OCI-LY3 (cell line): ENCODE measurements at regions not wholly inside any gene's neighbourhood (a gene's known extent, or its start where the extent isn't known, plus 50 kb on each side); places are given as distances from the start of the nearest gene placed in this dataset.

Source experiments
- H2AFZ ChIP-seq: fragments of 200-600, 300-600 bp; shearing (Covaris generic); 2 replicates; pipeline ENCODE4 v1.6.0; 2014; ENCODE audit warnings: antibody characterized with exemption, low read depth, low read length
- H3K27ac ChIP-seq: fragments of 200-600, 300-600 bp; sonication (generic); 2 replicates; pipeline ENCODE4 v1.5.1; 2014; ENCODE audit warnings: mild to moderate bottlenecking, low read length, moderate library complexity, mixed read lengths
- H3K27me3 ChIP-seq: fragments of 200-600, 300-600 bp; sonication (generic); 2 replicates; pipeline ENCODE4 v1.6.1; 2014; ENCODE audit warnings: low read depth, low read length, mixed read lengths
- H3K36me3 ChIP-seq: fragments of 200-600, 300-600 bp; sonication (generic); replicated peaks from 2 replicates; pipeline ENCODE3; 2014; ENCODE audit warnings: low read depth, low read length, mixed read lengths
- H3K4me1 ChIP-seq: fragments of 300-600, 200-600 bp; sonication (generic); 2 replicates; pipeline ENCODE4 v1.6.1; 2014; ENCODE audit warnings: low read length, mixed read lengths
- H3K4me2 ChIP-seq: fragments of 200-600, 300-600 bp; sonication (generic); 2 replicates; pipeline ENCODE4 v1.6.1; 2014; ENCODE audit warnings: low read length, mixed read lengths
- H3K4me3 ChIP-seq: fragments of 300-600, 200-600 bp; sonication (generic); 2 replicates; pipeline ENCODE4 v1.5.1; 2014; ENCODE audit warnings: antibody characterized with exemption, mild to moderate bottlenecking, low read length, moderate library complexity
- H3K79me2 ChIP-seq: fragments of 300-600, 200-600 bp; shearing (Covaris generic); 2 replicates; pipeline ENCODE4 v1.6.1; 2014; ENCODE audit warnings: mild to moderate bottlenecking, low read length, mixed read lengths
- H3K9ac ChIP-seq: fragments of 300-600, 200-600 bp; shearing (Covaris generic); 2 replicates; pipeline ENCODE4 v1.6.0; 2014; ENCODE audit warnings: mild to moderate bottlenecking, low read length, moderate library complexity
- H3K9me3 ChIP-seq: fragments of 200-600, 300-600 bp; shearing (Covaris generic); 2 replicates; pipeline ENCODE4 v1.6.1; 2014; ENCODE audit warnings: low read length, mixed read lengths; ENCODE audit not compliant: insufficient read depth
- H4K20me1 ChIP-seq: fragments of 200-600, 300-600 bp; sonication (generic); 2 replicates; pipeline ENCODE4 v1.6.1; 2016; ENCODE audit warnings: low read length, mixed read lengths; ENCODE audit not compliant: insufficient read depth
- CTCF ChIP-seq: fragments of 200-600, 300-600 bp; sonication (generic); IDR thresholded peaks from 2 replicates; pipeline ENCODE4 v1.5.1; 2014; ENCODE audit warnings: antibody characterized with exemption, low read length, low read depth
- EZH2phosphoT487 ChIP-seq: fragments of 200-600 bp; shearing (Covaris generic); IDR thresholded peaks from 2 replicates; pipeline ENCODE4 v1.6.1; 2018; ENCODE audit warnings: antibody characterized with exemption, mixed run types, low read depth

DNA sequence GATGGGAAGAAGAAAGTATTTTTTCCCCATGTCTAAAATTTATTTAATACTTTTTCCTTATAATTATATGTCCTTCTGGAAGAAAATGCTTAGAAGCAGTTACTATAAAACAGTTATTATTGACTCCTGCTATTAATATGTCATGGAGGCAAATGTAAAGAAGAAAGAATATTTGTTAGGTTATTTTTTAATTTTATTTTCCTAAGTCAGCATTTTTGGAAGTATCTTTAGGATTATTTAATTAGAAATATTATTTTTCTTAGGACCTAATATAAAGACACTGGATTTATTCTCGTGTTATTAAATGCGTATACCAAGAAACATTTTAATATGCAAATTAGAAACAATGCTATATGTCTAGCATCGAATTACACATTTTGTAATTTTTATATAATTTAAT lies 687.7 kb downstream of the TRAM1L1 start:
- Histone ChIP-seq H3K79me2 (no peaks in the 10 kb centered on the region), H3K4me3 (no peak overlapping the region), H3K4me1 (no peaks in the 10 kb centered on the region), H3K4me2 (no peak overlapping the region), H3K27me3 (no peaks in the 10 kb centered on the region), H2AFZ (no peak overlapping the region), H3K36me3 (no peaks in the 10 kb centered on the region), H3K9ac (no peak overlapping the region), H3K9me3 (no peaks in the 10 kb centered on the region), H4K20me1 (no peaks in the 10 kb centered on the region), H3K27ac (no peak overlapping the region)
- TF ChIP-seq CTCF (no peak), EZH2phosphoT487 (no peak)

DNA sequence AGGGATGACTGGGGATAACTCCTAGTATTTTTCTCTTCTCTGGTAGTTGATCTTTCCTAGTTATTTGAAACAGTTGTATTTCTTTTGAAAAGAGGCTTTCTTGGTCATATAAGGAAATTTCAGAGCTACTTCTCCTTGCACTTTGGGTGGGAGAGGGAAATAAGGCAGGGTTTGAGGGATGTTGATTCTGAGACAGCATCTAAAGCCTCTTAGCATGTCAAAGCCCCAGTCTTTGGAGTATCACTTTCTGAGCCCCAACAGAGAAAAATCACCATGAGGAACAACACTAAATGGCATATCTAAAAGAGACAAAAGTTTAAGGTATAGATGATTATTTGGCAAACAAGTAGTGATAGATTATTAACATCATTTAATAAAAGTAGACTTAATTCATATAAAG lies 688.1 kb downstream of the TRAM1L1 start:
- no peak overlapping the region for H2AFZ ChIP-seq

GRCh38 chr4:116395408-116395807 lies 690.0 kb downstream of the TRAM1L1 start:
- no peaks in the 10 kb centered on the region for H4K20me1 ChIP-seq
- H3K9me3 ChIP-seq: no peaks in the 10 kb centered on the region
- H3K4me3 ChIP-seq: no peak overlapping the region
- no peak overlapping the region for H3K27ac ChIP-seq
- no peak overlapping the region for H3K9ac ChIP-seq
- H3K36me3 ChIP-seq: no peaks in the 10 kb centered on the region
- TF ChIP-seq CTCF (no peak), EZH2phosphoT487 (no peak)
- H3K79me2 ChIP-seq: no peaks in the 10 kb centered on the region
- no peaks in the 10 kb centered on the region for H3K27me3 ChIP-seq
- H3K4me2 ChIP-seq: no peak overlapping the region
- no peaks in the 10 kb centered on the region for H3K4me1 ChIP-seq
- no peak overlapping the region for H2AFZ ChIP-seq

More for the DNA sequence above, 688.1 kb downstream of the TRAM1L1 start:
- Histone ChIP-seq H3K9ac (no peak overlapping the region), H3K36me3 (no peaks in the 10 kb centered on the region), H3K4me2 (no peak overlapping the region), H3K4me1 (no peaks in the 10 kb centered on the region), H3K9me3 (no peaks in the 10 kb centered on the region), H3K27ac (no peak overlapping the region), H3K27me3 (no peaks in the 10 kb centered on the region), H4K20me1 (no peaks in the 10 kb centered on the region), H3K4me3 (no peak overlapping the region), H3K79me2 (no peaks in the 10 kb centered on the region)
- TF ChIP-seq CTCF (no peak), EZH2phosphoT487 (no peak)

DNA sequence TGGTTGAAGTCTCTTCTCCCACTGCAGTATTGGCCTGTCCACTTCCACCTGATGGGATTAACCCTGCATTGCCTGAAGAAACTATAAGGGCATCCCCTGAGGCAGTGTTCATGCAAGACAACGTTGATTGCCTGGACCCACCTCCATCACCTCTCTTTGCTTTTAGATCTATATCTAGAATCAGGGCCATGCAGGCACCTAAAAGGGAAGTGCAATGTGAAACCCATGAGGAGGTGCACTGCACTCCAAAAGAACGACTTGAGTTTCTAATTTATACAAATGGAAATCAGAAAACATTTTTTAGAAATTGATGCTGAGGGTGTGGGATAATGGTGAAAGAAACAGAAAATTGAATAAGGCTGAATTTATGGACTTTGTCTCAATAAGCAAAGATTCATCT lies 694.4 kb downstream of the TRAM1L1 start:
- Histone ChIP-seq H4K20me1 (no peaks in the 10 kb centered on the region), H3K4me3 (no peak overlapping the region), H3K79me2 (no peaks in the 10 kb centered on the region), H3K9me3 (no peaks in the 10 kb centered on the region), H3K27me3 (no peaks in the 10 kb centered on the region), H3K27ac (no peak overlapping the region), H2AFZ (0 out of 2 replicates have a peak overlapping the region, but pooled peaks have one; percentile 28), H3K36me3 (no peaks in the 10 kb centered on the region), H3K4me1 (no peaks in the 10 kb centered on the region), H3K4me2 (no peak overlapping the region), H3K9ac (no peak overlapping the region)
- TF ChIP-seq CTCF (no peak), EZH2phosphoT487 (no peak)
